GM21423 (cell line): ENCODE measurements at regions not wholly inside any gene's neighbourhood (a gene's known extent, or its start where the extent isn't known, plus 50 kb on each side); places are given as distances from the start of the nearest gene placed in this dataset.

Experiments used
- ATAC-seq: cut with Tn5 transposase; IDR thresholded peaks from one replicate; pipeline ENCODE4 v1.9.1; 2021; ENCODE audit warnings: mild to moderate bottlenecking, moderate library complexity; ENCODE audit not compliant: unreplicated experiment

DNA sequence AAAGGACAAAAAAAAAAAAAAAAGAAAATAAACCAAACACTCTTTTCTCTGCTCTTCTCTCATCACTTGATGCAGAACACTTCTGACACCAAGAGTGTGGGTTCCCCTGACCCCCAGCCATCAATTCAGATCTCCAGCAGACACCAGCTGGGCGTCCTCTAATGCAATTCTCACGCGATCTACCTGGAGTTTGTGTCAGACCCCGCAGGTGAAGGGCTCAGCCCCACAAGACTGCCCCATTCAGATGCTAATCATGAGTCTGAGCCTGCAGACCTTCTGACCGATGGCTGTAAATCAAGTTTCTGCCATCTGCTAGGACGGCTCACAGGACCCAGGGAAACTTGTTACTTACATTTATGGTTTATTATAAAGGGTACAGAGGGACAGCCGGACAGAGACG is 133.6 kb upstream of the C1orf174 start:
- ATAC-seq, result no peak

DNA sequence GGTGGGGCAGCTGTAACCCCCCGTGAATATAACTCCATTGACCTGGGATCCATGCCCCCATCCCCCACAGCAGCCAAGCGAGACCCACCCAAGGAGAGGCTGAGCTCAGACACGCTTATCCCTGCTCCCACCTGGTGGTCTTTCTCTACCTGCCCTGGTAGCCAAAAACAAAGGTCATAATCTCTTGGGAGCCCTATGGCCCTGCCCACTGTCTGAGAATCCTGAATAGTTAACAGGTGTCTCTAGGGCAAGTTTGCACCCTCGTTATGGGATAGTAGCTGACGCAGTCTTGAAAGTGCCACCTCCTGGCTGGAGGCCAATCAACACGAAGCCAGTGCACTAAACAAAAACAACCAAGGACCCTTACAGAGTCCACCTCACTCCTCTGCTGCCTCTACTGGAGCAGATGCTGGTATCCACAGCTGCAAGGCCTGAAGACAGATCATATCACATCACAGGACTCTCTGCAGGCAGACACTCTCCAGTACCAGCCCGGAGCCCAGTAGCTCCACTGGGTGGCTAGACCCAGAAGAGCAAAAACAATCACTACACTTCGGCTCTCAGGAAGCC is 134.3 kb upstream of the C1orf174 start:
- ATAC-seq, result no peak

DNA sequence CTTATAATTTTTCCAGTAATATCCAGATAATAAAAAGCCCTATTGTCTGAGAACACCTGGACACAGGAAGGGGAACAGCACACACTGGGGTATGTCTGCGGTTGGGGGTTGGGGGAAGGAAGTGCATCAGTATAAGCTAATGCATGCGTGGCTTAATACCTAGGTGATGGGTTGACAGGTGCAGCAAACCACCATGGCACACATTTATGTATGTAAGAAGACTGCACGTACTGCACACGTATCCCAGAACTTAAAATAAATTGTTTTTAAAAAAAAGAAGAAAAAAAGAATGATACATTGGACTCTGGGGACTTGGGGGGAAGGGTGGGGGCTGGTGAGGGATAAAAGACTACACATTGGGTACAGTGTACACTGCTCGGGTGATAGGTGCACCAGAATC is 144.9 kb upstream of the C1orf174 start:
- no peak for ATAC-seq

DNA sequence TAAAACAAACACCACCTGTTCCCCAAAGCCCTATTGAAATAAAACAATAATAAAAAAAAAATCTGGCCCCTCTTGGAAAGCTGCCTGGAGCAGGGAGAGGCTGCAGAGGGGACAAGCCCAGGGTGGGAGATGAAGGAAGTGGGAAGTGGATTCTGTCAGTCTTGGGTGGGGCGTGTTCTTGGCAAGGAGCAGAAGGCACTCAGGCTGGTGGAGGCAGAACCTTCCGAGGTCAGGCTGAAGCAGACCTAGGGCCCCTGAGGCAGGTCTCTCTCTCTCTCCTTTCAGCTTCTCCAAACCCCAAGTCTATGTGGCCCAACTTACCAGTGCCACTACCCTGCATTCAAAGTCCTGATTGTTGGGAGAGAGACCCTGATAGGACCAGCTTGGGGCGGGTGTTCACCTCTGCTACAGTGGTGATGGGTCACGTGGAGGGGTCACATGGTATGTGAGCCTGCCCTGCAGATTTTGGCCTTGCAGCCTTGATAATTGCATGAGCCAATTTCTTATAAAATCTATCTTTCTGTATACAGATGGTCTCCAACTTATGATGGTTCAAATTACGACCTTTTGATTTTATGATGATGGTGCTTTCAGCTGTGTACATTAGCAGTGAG is 145.4 kb upstream of the C1orf174 start:
- no peak for ATAC-seq

- ATAC-seq, result no peak
These were observed 146.9 kb upstream of the C1orf174 start for GRCh38 chr1:4046836-4047461.

DNA sequence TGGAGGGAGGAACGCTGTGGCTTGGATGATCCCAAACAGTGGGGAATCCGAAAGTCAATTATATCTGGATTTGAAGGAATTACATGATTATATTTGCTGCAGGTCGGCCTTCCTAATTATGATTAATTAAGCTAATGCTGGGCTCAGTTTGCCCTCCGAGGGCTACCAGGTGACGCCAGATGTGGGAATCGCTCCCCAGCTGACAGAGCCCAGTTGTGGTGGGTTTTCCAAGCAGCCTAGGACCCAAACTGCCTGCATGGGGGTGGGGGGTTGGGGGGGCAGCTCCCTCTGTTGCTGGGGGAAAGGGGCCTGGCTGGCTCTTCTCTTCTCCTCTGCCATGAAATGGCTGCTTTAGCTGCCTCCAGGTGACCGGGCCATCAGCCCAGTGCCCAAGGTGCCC is 147.6 kb upstream of the C1orf174 start:
- no peak for ATAC-seq

DNA sequence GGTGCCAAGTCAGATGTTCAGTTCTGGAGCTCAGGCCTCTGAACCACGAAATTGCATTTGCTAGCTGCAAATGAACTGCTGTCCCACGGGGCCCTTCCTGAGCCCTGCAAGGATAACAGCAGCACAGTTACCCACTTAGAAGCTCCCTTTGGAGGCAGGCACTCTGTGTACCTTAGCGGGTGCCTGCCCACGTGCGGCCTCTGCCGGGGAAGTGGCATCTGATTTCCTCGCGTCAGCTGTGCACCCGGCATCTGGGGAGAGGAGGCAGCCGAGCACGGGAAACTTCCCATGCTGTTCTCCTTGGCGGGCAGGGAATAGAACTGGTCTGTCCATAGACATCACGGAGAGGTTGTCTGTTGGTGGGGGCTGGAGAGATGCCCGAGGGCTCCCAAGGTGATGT is 148.0 kb upstream of the C1orf174 start:
- ATAC-seq, result no peak

- ATAC-seq, result no peak
These were observed 148.8 kb upstream of the C1orf174 start for GRCh38 chr1:4048921-4049320.

DNA sequence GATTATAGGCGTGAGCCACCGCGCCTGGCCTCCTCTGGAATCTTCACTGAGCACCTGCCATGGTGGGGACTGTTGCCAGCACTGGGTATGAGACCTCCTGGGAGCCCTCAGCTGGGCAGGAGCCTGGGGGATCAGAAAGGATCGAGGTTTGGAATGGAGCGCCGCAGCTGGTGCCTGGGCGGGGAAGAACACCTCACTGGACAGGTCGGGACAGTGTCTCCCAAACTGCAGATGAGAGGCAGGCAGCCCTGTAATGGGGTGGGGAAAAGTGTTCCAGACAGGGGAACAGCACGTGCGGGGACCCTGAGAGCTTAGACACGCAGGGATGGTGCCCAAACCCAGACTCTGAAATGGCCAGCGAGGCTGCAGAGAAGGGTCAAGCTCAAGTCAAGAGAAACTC is 150.9 kb upstream of the C1orf174 start:
- ATAC-seq, result no peak

- no peak for ATAC-seq
These were observed 152.6 kb upstream of the C1orf174 start for GRCh38 chr1:4052657-4053056.

- no peak for ATAC-seq
These were observed 153.2 kb upstream of the C1orf174 start for GRCh38 chr1:4053160-4053748.

- ATAC-seq, result no peak
These were observed 153.7 kb upstream of the C1orf174 start for GRCh38 chr1:4053774-4054173.

GRCh38 chr1:4055294-4055967 is 155.4 kb upstream of the C1orf174 start:
- ATAC-seq, result no peak

- ATAC-seq, result no peak
These were observed 156.3 kb upstream of the C1orf174 start for GRCh38 chr1:4056422-4056821.

DNA sequence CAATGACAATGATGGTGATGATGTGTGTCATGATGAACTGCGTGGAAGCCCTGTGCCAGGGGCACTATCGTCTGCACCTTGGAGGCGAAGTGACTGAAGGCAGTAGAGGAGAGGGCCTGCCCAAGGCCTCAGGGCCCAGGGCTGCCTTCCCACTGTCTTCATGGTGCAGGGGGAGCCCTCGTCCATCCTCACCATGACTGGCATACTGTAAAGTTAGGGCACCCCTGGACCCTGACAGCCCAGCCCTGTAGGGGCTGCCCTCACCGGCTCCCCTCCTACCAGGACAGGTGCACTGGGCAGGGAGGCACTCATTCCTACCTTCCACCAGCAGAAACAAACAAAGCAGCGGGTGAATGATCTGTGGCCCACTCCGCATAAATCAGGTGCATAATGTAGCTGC is 156.9 kb upstream of the C1orf174 start:
- no peak for ATAC-seq

- ATAC-seq, result no peak
These were observed 157.5 kb upstream of the C1orf174 start for GRCh38 chr1:4057603-4058002.

- no peak for ATAC-seq
These were observed 158.1 kb upstream of the C1orf174 start for GRCh38 chr1:4058122-4058521.

DNA sequence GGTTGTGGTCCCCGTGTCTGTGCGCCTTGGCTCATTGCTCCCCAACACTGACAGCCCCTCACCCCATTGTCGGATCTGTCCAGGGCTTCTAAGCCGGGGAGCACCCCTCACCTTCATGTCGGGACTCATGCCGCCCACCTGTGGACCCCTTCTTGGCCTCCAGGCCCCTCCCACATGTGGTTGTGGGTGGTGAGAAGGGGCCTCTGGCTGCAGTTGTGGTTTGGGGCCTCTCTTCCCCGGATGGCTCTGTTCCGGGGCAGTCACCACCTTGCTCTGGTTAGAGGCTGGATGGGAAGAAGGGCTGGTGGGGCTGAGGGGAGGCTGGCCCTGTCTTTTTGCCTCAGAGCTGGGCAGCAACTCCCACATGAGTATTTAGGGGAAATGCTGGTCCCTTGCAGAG is 158.6 kb upstream of the C1orf174 start:
- no peak for ATAC-seq

GRCh38 chr1:4059270-4059669 is 159.2 kb upstream of the C1orf174 start:
- no peak for ATAC-seq

DNA sequence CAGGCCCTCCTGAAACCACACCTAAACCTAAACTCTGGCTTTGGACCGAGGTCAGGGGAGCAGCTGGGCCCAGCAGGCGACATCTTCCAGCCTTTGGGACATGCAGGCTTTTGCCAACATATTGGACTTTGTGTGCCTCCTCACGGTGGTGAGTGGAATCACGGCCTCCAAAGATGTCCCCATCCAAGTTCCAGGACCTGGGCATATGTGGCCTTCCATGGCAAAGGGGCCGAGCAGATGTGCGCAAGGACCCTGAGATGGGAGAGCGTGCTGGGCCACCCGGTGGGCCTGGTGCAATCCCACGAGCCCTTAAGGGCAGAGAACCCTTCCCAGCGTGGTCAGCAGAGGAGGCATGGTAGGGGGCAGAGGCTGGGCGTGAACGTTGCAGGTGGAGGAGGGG is 160.8 kb upstream of the C1orf174 start:
- no peak for ATAC-seq

- ATAC-seq, result no peak
These were observed 161.5 kb upstream of the C1orf174 start for GRCh38 chr1:4061521-4062031.

GRCh38 chr1:4062041-4062440 is 162.0 kb upstream of the C1orf174 start:
- no peak for ATAC-seq
